ENCODE measurements at regions not wholly inside any gene's neighbourhood (a gene's known extent, or its start where the extent isn't known, plus 50 kb on each side); places are given as distances from the start of the nearest gene placed in this dataset.

DNA sequence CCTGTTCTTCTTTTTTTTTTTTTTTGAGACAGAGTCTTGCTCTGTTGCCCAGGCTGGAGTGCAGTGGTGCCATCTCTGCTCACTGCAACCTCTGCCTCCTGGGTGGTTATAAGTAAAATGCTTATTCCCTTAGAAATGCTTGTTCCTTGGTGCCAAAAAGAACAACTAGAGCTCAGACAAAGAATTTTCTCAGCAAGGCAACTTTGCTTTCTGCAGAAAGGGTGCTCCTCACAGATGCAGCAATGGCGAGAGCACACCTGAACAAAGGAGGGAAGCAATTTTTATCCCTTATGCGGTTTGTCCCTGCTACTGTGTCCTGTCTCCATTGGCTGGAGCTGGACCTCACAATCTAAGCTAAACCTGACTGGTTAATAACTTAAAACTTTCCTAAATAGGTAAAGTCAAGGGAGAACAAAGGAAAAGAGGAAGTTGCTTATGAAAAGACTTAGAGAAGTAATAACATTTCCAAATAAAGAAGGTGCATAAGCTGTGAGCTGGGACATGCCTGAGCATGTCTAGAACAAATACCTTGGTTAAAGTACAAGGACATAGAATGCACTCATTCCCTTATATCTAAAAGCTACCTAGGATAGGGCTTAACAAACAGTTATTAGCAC is 90.0 kb upstream of the PRR5 start:
- no peak for DNase-seq

- DNase-seq: no peak
These were observed 91.9 kb upstream of the PRR5 start for GRCh38 chr22:44610071-44610470.

DNA sequence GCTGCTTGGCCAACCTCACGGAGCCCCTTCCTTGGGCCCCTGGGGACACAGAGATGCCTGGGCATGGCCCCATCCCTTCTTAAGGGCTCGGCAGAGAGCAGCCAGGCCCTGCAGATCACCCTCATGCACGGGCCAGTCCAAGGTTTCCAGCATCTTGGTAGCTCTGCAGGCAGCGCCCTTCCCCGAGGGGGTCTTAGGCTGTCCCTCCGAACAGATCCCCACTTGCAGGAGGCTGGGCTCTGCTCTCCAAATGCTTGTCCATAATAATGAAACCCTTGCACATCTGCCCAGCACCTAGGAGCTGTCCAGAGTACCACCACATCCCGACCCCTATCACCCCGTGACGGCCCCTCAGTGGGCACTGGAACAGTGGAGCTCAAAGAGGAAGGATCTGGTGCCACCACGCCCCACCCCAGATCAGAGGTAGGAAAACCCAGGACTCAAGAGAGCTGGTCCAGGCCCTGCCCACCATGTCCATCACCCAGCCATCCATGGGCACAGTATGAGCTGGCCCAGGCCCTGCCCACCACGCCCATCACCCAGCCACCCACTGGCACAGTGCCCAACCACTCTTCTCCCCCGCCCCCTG is 92.5 kb upstream of the PRR5 start:
- no peak for DNase-seq

DNA sequence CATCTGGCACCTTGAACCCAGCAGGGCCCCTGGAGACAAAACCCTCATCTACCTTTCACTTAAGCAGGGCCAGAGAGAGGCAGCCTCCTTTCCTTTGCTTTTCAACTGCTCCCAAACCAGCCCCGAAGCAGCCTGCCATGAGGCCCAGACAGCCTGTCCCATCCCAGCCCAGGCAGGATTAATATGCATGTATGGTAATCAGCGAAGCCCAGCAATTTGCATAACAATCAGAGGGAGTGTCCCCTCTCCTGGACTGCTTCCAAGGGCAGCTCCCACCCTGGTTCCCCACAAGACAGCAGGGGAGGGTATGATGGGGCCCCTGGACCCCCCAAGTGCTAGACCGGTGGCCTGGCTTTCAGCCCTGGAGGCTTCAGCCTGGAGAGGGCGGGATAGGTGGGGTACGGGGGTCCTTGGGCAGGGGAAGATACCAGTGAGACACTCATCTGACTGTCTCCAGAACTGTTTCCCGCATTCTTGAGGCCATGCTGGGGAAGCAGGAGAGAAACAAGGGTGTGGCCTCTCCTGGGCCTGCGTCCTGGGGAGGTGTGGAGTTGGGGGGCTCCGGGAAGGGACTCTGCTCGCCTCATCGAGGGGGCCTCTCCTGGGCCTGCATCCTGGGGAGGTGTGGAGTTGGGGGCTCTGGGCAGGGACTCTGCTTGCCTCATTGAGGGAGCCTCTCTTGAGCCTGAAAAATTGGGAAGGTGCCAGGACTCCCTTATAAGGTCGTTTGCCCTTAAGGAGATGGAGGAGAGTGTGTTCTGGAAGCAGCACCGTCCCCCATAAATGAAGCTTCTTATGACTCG is 93.2 kb upstream of the PRR5 start:
- no peak for DNase-seq

GRCh38 chr22:44606126-44606525 is 95.9 kb upstream of the PRR5 start:
- DNase-seq: no peak

DNA sequence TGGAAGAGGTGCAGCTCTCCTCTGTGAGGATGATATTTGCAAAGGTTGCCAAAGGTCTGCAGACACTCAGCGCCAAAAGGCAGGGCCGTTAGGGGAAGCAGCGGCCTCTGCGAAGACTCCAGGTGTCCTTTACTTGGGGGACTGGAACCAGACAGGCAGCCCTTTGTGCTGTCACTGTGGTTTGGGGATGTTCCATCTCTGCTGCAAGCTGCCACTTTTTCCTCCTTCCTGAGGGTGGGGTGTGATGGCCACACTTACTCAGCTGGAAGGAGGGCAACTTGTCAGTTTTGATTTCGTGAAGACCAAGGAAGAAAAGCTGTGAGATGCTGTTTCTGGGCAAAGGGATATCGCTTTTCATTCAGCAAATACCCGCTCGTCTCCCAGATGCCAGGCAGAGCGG is 96.5 kb upstream of the PRR5 start:
- no peak for DNase-seq

GRCh38 chr22:44604991-44605390 is 97.0 kb upstream of the PRR5 start:
- DNase-seq: no peak

DNA sequence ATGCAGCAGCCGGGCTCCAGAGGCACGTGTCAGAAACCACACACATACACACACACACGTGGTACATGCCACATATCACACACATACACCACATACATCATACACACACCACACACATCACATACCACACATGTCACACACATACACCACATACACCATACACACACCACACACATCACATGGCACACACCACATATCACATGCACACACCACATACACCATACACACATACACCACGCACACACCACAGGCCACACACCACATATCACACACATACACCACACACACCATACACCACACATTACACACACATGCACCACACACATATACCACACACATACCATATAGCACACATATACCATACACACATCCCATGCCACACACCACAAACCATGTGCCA is 97.5 kb upstream of the PRR5 start:
- DNase-seq: no peak

- no peak for DNase-seq
These were observed 98.2 kb upstream of the PRR5 start for GRCh38 chr22:44603767-44604166.

GRCh38 chr22:44601725-44602124 is 100.3 kb upstream of the PRR5 start:
- no peak for DNase-seq

DNA sequence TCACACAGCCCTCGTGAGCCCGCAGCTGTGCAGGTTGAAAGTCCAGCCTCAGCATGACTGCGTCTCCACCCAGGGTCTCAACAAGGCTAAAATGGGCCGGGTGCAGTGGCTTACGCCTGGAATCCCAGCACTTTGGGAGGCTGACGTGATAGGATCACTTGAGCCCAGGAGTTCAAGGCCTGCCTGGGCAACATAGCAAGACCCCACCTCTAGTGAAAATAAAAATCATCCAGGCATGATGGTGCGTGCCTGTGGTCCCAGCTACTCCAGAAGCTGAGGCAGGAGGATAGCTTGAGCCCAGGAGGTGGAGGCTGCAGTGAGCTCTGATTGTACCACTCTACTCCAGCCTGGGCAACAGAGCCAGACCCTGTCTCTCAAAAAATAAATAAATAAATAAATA is 100.8 kb upstream of the PRR5 start:
- no peak for DNase-seq

DNA sequence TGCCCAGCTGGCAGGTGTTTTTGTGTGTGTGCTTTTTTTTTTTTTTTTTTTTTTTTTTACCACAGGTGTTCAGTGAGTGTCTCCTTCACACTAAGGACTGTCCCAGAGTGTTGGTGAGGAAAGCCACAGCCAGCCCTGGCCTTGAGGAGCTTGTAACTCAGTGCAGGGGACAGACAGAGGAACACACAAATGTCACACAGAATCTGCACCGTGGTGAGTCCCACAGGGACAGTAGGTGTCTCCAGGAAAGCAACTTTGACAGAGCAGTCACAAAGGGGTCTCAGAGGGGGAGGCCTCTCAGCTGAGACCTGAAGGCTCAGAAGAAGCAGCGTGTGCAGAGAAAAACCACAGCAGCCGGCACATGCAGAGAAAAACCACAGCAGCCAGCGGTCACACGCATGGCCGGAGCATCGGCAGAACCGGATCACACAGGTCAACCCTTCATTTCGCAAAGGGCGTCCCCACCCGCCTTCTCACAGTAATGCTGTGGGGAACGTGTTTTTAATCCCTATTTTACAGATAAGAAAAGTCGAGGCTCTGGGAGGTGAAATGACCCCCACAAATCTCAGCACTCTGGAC is 101.7 kb upstream of the PRR5 start:
- no peak for DNase-seq

- no peak for DNase-seq
These were observed 101.6 kb upstream of the RTL6 start for GRCh38 chr22:44599500-44600140.

DNA sequence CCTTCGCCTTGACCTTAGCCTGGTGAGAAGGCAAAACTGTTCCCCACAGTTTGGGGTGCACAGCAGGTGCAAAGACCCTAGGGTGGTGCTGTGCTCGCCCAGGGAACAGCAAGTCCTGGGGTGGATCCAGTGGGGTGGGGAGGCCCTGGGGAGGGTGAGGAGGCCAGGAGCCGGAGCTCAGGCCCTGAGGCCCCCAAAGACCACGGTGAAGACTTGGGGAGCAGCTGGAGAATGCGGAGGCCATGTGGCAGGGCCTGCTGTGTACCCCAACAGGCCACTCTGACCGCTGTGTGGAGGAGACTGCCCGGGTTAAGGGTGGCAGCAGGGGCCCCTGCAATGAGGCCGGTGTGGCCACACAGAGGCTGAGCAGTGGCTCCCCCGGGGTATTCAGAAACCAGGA is 101.1 kb upstream of the RTL6 start:
- no peak for DNase-seq

- no peak for DNase-seq
These were observed 99.6 kb upstream of the RTL6 start for GRCh38 chr22:44597616-44598015.

DNA sequence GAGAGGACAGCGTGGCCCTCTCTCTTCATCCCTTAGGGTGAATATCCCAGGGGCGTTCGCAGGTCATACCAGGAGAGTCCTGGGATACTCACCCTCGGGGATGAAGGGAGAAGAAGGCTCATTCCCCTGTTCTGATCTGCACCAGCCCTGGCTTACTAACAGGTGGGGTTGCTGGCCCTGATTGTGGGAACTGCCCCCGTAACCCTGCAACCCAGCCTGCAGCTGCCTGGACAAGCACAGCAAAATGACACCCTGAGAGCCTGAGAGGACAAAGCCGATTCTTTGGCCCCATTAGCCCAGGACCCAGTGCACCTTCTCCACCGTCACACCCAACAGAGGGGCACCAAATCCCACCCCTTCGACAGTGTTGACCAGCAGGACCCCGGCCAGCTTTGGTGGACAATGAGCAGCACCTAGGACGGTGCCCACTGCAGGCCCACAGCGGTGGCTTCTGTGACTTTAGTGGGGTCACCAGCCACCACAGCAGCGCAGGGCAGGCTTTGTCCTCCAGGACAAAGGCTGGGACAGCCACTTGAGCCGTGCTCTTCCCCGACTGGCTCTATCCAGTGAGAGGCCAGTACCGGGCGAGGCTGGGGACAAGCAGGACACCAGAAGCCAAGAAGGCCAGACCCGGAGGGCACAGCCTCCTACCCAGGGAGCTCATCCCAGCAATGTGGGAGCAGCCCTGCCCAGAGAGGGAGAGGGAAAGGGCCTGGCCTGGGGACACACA is 98.5 kb upstream of the RTL6 start:
- no peak for DNase-seq

DNA sequence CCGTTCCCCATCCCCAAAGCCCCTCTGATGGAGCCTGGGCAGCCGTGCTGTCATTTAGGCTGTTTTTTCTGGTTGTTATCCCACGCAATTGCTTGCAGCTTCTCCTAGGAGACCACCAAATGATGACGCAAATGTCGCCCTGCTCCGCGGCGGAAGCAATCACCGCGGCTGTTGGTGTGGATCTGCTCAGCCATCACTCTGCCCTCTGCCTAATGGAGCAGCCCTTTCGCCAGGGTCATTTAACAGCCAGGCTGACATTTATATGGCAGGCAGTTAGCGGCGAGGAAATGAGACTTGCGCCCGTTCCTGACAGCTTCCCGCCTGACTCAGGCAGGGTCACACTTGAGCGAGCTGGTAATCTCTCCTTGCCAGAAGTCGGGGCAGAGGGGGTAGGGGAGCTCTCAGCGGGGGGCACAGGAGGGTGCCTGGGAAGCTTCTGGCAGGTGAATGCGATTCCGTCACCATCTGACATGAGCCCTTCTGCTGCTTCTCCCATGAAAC is 97.9 kb upstream of the RTL6 start:
- no peak for DNase-seq

GRCh38 chr22:44594951-44595350 is 96.9 kb upstream of the RTL6 start:
- DNase-seq: no peak

GRCh38 chr22:44592824-44593148 is 94.8 kb upstream of the RTL6 start:
- no peak for DNase-seq

GRCh38 chr22:44592126-44592823 is 94.2 kb upstream of the RTL6 start:
- DNase-seq: no peak

DNA sequence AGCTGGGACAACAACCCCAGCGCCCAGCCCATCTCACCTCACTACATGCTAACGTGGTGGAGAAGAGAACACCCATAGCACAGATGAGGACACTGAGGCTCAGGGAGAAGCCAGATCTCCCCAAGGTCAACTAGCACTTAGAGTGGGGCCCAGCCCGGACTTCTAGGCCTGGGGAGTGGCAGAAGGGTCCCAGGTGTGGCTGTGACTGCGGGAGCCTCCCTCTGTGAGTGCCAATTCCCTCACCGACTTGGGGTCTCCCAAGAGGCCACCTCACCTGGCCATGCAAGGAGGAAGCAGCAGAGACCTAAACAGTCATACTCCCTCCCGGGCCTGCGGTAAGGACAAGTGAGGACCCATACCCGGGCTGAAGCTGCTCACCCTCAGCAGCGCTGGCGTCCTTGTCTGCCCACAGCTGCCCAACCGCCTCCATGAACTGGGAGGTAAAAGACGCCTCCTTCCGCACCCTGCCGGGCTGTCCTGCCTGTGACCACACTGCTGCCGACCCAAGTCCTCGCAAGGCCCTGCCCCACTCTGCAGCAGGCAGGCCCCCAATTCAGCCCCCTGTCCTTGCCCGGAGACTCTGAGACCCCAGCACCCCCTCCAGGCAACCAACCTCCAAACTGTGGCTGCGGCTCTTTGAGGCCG is 93.2 kb upstream of the RTL6 start:
- DNase-seq: no peak

DNA sequence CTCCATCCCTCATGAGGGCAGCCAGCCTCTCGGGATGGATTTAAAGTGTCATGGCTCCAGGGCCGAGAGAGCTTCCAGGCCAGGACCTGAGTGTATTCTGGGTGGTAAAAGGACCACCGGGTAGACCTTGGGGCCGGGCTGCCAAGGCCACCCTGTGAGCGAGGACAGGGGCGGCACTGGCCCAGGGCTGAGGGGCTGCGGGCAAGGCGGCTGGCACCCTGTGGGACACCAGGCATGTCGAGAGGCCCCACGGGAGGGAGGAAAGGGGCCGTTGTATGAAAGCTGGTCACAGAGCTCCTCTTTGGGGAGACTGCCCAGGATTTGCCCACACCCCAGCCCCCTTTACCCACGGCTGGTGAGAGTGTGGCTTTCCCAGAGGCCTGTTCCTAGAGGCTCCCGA is 92.3 kb upstream of the RTL6 start:
- DNase-seq: no peak
